HepG2 (cell line): ENCODE measurements at regions not wholly inside any gene's neighbourhood (a gene's known extent, or its start where the extent isn't known, plus 50 kb on each side); places are given as distances from the start of the nearest gene placed in this dataset.

Experiments used
- ATF7 ChIP-seq, 2 experiments: fragments of 450-650 bp in 1 of 2; sonication (generic) in 1 of 2; formaldehyde crosslinking in 1 of 2; IDR thresholded peaks; 2 replicates each; pipeline versions ENCODE4 v1.4.0 to v1.6.1; 2016 to 2020; ENCODE audit warnings: antibody characterized with exemption in 1 of 2, mild to moderate bottlenecking in 1 of 2, missing genetic modification reagents in 1 of 2
- CAMTA2 ChIP-seq: sonication (generic); formaldehyde crosslinking; IDR thresholded peaks from 2 replicates; pipeline ENCODE4 v1.4.0; 2020; ENCODE audit warnings: mild to moderate bottlenecking, missing genetic modification reagents, borderline replicate concordance
- CCAR2 ChIP-seq: fragments of 200-400 bp; formaldehyde crosslinking; optimal IDR thresholded peaks from 2 replicates; pipeline ENCODE3; 2018; ENCODE audit warnings: low read depth, mild to moderate bottlenecking, low read length, moderate library complexity
- FOXK1 ChIP-seq: sonication (generic); formaldehyde crosslinking; IDR thresholded peaks from 2 replicates; pipeline ENCODE4 v1.4.0; 2020; ENCODE audit warnings: low read depth, missing genetic modification reagents, borderline replicate concordance
- GABPA ChIP-seq, 2 experiments: IDR thresholded peaks; 2 replicates each; pipeline ENCODE4 v1.6.1; 2011 to 2016; ENCODE audit warnings: low read depth in 2 of 2, low read length in 1 of 2, missing biosample characterization in 1 of 2, missing genetic modification characterization in 1 of 2
- HMG20B ChIP-seq: conservative IDR thresholded peaks from 2 replicates; pipeline ENCODE4 v1.6.1; 2016; ENCODE audit warnings: missing genetic modification reagents, missing compliant biosample characterization
- HOXA9 ChIP-seq: sonication (generic); formaldehyde crosslinking; IDR thresholded peaks from 2 replicates; pipeline ENCODE4 v1.8.1; 2022; ENCODE audit warnings: missing genetic modification reagents, mild to moderate bottlenecking, moderate library complexity, borderline replicate concordance
- KLF15 ChIP-seq: sonication (generic); formaldehyde crosslinking; IDR thresholded peaks from 2 replicates; pipeline ENCODE4 v1.8.1; 2023; ENCODE audit warnings: borderline replicate concordance, mild to moderate bottlenecking, inconsistent platforms, missing genetic modification reagents, mixed read lengths
- SMAD1 ChIP-seq: sonication (generic); formaldehyde crosslinking; IDR thresholded peaks from 2 replicates; pipeline ENCODE4 v1.4.0; 2020; ENCODE audit warnings: missing genetic modification reagents, low read depth, mild to moderate bottlenecking, borderline replicate concordance
- THYN1 ChIP-seq: sonication (generic); formaldehyde crosslinking; IDR thresholded peaks from 2 replicates; pipeline ENCODE4 v1.8.1; 2023; ENCODE audit warnings: low read depth, mild to moderate bottlenecking, moderate library complexity, missing genetic modification reagents, borderline replicate concordance
- ZNF543 ChIP-seq: sonication (generic); formaldehyde crosslinking; IDR thresholded peaks from 2 replicates; pipeline ENCODE4 v1.4.0; 2020; ENCODE audit warnings: mild to moderate bottlenecking, missing genetic modification reagents
- ZNF841 ChIP-seq: sonication (generic); formaldehyde crosslinking; IDR thresholded peaks from 2 replicates; pipeline ENCODE4 v1.8.1; 2023; ENCODE audit warnings: missing genetic modification reagents, borderline replicate concordance
- ZNF879 ChIP-seq: sonication (generic); formaldehyde crosslinking; IDR thresholded peaks from 2 replicates; pipeline ENCODE4 v1.8.1; 2023; ENCODE audit warnings: missing genetic modification reagents
- TF ChIP-seq, protein P1 (sequence below): sonication (generic); formaldehyde crosslinking; IDR thresholded peaks from 2 replicates; pipeline ENCODE4 v1.5.0; 2020; ENCODE audit warnings: mild to moderate bottlenecking, missing genetic modification reagents, borderline replicate concordance
- TF ChIP-seq, protein P2 (sequence below): sonication (generic); formaldehyde crosslinking; IDR thresholded peaks from 2 replicates; pipeline ENCODE4 v1.4.0; 2020; ENCODE audit warnings: mild to moderate bottlenecking, missing genetic modification reagents
- TF ChIP-seq, protein P3 (sequence below): sonication (generic); formaldehyde crosslinking; IDR thresholded peaks from 2 replicates; pipeline ENCODE4 v1.8.1; 2023; ENCODE audit warnings: mild to moderate bottlenecking, inconsistent platforms, moderate library complexity, missing genetic modification reagents, borderline replicate concordance
- TF ChIP-seq, protein P4 (sequence below): IDR thresholded peaks from 2 replicates; pipeline ENCODE4 v1.6.1; 2012; ENCODE audit warnings: low read length, improper control_type of control experiment

DNA sequence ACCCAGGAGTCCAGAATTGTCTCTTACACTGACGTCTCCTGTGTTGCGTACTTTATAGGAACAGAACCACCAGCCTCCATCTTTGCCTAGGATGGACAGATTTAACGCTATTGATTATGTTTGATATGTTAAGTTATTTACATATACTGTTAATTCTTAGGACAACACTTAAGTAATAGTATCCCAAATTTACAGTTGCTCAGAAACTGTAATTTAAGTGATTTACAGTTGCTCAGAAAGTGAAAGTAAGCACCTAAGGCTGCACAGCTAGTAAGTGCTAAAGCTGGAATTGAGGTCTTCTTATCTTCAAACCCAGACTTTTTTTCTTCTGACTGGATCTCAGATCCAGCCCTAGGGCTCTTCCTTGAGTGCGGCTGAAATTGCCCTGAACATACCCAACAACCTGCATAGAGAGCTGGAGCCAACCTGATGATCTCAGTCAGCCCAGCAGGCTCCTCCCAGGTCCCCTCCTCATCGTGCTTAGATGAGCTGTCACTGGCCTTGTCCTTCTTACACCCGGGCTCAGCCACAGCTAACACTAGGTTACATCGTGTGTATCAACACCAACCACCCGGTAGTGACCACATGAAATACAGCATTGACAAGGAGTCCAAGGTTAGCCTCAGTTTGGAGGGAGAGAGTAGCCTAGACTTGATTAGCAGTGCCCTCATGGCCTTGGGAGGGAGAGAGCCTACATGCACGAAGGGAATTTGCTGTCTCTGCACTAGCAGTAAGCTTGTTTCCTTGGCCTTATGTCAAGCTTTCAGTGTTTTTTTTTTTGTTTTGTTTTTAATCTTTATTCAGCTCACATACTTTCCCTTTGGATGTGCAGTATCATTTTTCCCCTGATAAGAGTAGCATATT is 111.1 kb upstream of the ARHGAP5 start (continued):
- TF ChIP-seq GABPA (IDR thresholded peaks at IDR 0.05; ENCODE audit: low read depth, low read length) (no peak), GABPA (CRISPR knock-in tag; IDR thresholded peaks at IDR 0.05; ENCODE audit: low read depth) (no peak), ZNF543 (CRISPR knock-in tag) (no peak), HOXA9 (no peak; the same call in 1 of the 2 replicates), SMAD1 (CRISPR knock-in tag) (no peak), KLF15 (no peak), FOXK1 (CRISPR knock-in tag) (peak; percentile 93), HMG20B (CRISPR knock-in tag) (peak; percentile 85), ATF7 (IDR thresholded peaks at IDR 0.05) (no peak), ATF7 (CRISPR knock-in tag; IDR thresholded peaks at IDR 0.05) (peak; percentile 56; the same call in 1 of the 2 replicates), ZNF841 (CRISPR knock-in tag) (no peak), THYN1 (CRISPR knock-in tag) (no peak), CAMTA2 (CRISPR knock-in tag) (no peak), ZNF879 (CRISPR knock-in tag) (peak; percentile 81; the same call in 1 of the 2 replicates), CCAR2 (no peak)
- TF ChIP-seq, protein P1, sequence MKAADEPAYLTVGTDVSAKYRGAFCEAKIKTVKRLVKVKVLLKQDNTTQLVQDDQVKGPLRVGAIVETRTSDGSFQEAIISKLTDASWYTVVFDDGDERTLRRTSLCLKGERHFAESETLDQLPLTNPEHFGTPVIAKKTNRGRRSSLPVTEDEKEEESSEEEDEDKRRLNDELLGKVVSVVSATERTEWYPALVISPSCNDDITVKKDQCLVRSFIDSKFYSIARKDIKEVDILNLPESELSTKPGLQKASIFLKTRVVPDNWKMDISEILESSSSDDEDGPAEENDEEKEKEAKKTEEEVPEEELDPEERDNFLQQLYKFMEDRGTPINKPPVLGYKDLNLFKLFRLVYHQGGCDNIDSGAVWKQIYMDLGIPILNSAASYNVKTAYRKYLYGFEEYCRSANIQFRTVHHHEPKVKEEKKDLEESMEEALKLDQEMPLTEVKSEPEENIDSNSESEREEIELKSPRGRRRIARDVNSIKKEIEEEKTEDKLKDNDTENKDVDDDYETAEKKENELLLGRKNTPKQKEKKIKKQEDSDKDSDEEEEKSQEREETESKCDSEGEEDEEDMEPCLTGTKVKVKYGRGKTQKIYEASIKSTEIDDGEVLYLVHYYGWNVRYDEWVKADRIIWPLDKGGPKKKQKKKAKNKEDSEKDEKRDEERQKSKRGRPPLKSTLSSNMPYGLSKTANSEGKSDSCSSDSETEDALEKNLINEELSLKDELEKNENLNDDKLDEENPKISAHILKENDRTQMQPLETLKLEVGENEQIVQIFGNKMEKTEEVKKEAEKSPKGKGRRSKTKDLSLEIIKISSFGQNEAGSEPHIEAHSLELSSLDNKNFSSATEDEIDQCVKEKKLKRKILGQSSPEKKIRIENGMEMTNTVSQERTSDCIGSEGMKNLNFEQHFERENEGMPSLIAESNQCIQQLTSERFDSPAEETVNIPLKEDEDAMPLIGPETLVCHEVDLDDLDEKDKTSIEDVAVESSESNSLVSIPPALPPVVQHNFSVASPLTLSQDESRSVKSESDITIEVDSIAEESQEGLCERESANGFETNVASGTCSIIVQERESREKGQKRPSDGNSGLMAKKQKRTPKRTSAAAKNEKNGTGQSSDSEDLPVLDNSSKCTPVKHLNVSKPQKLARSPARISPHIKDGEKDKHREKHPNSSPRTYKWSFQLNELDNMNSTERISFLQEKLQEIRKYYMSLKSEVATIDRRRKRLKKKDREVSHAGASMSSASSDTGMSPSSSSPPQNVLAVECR (CRISPR knock-in tag), result peak; percentile 58; the same call in 1 of the 2 replicates
- TF ChIP-seq, protein P2, sequence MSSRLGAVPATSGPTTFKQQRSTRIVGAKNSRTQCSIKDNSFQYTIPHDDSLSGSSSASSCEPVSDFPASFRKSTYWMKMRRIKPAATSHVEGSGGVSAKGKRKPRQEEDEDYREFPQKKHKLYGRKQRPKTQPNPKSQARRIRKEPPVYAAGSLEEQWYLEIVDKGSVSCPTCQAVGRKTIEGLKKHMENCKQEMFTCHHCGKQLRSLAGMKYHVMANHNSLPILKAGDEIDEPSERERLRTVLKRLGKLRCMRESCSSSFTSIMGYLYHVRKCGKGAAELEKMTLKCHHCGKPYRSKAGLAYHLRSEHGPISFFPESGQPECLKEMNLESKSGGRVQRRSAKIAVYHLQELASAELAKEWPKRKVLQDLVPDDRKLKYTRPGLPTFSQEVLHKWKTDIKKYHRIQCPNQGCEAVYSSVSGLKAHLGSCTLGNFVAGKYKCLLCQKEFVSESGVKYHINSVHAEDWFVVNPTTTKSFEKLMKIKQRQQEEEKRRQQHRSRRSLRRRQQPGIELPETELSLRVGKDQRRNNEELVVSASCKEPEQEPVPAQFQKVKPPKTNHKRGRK (CRISPR knock-in tag), result no peak
- TF ChIP-seq, protein P3, sequence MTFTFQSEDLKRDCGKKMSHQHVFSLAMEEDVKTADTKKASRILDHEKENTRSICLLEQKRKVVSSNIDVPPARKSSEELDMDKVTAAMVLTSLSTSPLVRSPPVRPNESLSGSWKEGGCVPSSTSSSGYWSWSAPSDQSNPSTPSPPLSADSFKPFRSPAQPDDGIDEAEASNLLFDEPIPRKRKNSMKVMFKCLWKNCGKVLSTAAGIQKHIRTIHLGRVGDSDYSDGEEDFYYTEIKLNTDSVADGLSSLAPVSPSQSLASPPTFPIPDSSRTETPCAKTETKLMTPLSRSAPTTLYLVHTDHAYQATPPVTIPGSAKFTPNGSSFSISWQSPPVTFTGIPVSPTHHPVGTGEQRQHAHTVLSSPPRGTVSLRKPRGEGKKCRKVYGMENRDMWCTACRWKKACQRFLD (CRISPR knock-in tag), result no peak
- TF ChIP-seq, protein P4, sequence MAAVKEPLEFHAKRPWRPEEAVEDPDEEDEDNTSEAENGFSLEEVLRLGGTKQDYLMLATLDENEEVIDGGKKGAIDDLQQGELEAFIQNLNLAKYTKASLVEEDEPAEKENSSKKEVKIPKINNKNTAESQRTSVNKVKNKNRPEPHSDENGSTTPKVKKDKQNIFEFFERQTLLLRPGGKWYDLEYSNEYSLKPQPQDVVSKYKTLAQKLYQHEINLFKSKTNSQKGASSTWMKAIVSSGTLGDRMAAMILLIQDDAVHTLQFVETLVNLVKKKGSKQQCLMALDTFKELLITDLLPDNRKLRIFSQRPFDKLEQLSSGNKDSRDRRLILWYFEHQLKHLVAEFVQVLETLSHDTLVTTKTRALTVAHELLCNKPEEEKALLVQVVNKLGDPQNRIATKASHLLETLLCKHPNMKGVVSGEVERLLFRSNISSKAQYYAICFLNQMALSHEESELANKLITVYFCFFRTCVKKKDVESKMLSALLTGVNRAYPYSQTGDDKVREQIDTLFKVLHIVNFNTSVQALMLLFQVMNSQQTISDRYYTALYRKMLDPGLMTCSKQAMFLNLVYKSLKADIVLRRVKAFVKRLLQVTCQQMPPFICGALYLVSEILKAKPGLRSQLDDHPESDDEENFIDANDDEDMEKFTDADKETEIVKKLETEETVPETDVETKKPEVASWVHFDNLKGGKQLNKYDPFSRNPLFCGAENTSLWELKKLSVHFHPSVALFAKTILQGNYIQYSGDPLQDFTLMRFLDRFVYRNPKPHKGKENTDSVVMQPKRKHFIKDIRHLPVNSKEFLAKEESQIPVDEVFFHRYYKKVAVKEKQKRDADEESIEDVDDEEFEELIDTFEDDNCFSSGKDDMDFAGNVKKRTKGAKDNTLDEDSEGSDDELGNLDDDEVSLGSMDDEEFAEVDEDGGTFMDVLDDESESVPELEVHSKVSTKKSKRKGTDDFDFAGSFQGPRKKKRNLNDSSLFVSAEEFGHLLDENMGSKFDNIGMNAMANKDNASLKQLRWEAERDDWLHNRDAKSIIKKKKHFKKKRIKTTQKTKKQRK, result no peak
